Ovary (tissue), 3 donors: ENCODE measurements at regions not wholly inside any gene's neighbourhood (a gene's known extent, or its start where the extent isn't known, plus 50 kb on each side); places are given as distances from the start of the nearest gene placed in this dataset.

ENCODE experiments used
- POLR2A ChIP-seq: fragments of 450-650 bp; IDR thresholded peaks from one replicate; pipeline ENCODE4 v1.6.1; 2017; ENCODE audit warnings: antibody characterized with exemption, mild to moderate bottlenecking, moderate library complexity
- TF ChIP-seq, protein P1 (sequence below), 3 donors: fragments of 450-650 bp in 2 of 3; fragments of 200-600 bp in 1 of 3; IDR thresholded peaks; one replicate each; pipeline versions ENCODE4 v1.5.1 to v1.8.0; 2016 to 2022; ENCODE audit warnings: antibody characterized with exemption in 3 of 3, mild to moderate bottlenecking in 1 of 3
- donor health status: DM: no; HTN: no; CAD: no.

DNA sequence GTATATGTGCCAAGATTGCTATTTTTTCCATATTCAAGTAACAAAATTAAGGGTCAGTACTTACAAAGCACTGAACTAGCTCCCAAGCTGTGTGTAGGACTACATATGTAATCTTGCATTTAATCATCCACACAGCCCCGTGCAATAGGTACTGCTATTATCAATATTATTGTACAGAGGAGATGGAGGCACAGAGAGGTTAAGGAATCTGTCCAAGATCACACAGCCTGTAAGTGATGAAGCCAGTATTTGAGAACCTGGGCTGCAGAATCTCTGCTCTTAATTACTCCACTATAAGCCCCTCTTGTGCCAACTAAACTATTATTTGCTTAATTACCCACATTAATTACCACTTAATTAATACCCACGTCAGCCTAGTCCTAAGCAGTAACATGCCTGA is 134.1 kb downstream of the KATNIP start:
- TF ChIP-seq, protein P1, sequence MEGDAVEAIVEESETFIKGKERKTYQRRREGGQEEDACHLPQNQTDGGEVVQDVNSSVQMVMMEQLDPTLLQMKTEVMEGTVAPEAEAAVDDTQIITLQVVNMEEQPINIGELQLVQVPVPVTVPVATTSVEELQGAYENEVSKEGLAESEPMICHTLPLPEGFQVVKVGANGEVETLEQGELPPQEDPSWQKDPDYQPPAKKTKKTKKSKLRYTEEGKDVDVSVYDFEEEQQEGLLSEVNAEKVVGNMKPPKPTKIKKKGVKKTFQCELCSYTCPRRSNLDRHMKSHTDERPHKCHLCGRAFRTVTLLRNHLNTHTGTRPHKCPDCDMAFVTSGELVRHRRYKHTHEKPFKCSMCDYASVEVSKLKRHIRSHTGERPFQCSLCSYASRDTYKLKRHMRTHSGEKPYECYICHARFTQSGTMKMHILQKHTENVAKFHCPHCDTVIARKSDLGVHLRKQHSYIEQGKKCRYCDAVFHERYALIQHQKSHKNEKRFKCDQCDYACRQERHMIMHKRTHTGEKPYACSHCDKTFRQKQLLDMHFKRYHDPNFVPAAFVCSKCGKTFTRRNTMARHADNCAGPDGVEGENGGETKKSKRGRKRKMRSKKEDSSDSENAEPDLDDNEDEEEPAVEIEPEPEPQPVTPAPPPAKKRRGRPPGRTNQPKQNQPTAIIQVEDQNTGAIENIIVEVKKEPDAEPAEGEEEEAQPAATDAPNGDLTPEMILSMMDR (IDR thresholded peaks at IDR 0.05), result no peak
- no peak for TF ChIP-seq POLR2A
